Heart left ventricle (tissue), 13 donors: ENCODE measurements at regions not wholly inside any gene's neighbourhood (a gene's known extent, or its start where the extent isn't known, plus 50 kb on each side); places are given as distances from the start of the nearest gene placed in this dataset.

Experiments used
- CTCF ChIP-seq, 12 donors: fragments of 200-600 bp; sonication (generic) in 4 of 12; IDR thresholded peaks; one replicate each; pipeline versions ENCODE4 v1.5.0 to v1.8.0; 2018 to 2022; ENCODE audit warnings: antibody characterized with exemption in 12 of 12, mild to moderate bottlenecking in 5 of 12
- POLR2A ChIP-seq, 2 donors: fragments of 450-650 bp; IDR thresholded peaks; one replicate each; pipeline ENCODE4 v1.6.1; 2017; ENCODE audit warnings: antibody characterized with exemption in 2 of 2, mild to moderate bottlenecking in 2 of 2, moderate library complexity in 2 of 2
- donor health status: ischemic (EF 13 %, LVEDD 7.1; RV severe dilation, severe dysfunction).
- donor health status: DM: no; HTN: yes; CAD: no.
- donor health status: DM: no; HTN: no; CAD: no.
- donor health status: ischemic (EF 25% LVEDD 6.9; RV normal size, moderate dysfunction).
- donor health status: ischemic (EF 25% LVEDD 5.7; RV mildly dilated, moderate dysfunction).
- donor health status: ischemic (EF 35%, LVEDD 5.7; RV mildly dilated, moderate dysfunction).
- donor health status: nonischemic (EF 11% LVEDD 7.7; RV severe dilation, severe dysfunction).
- donor health status: DM: yes; HTN: yes; CAD: no.
- donor health status: PGD.
- donor health status: ischemic (EF 29% LVEDD 5.4; RV normal size, mild dysfunction).
- donor health status: nonischemic (EF 23%, LVEDD 6.1; RV moderate dilation, normal function).

GRCh38 chr4:67394879-67395278 is 150.4 kb downstream of the CENPC start:
- TF ChIP-seq CTCF (IDR thresholded peaks at IDR 0.05) (no peak), POLR2A (IDR thresholded peaks at IDR 0.05) (no peak)
